HUES48 (cell line): ENCODE measurements at regions not wholly inside any gene's neighbourhood (a gene's known extent, or its start where the extent isn't known, plus 50 kb on each side); places are given as distances from the start of the nearest gene placed in this dataset.

Experiments
- H3K27ac ChIP-seq: one replicate; pipeline ENCODE4 v1.7.0; 2013; ENCODE audit warnings: low read depth, low read length, inconsistent platforms
- H3K27me3 ChIP-seq: 2 replicates; pipeline ENCODE4 v1.6.1; 2013; ENCODE audit warnings: mild to moderate bottlenecking, low read length; ENCODE audit not compliant: control insufficient read depth, insufficient read depth
- H3K36me3 ChIP-seq: 2 replicates; pipeline ENCODE4 v1.6.1; 2013; ENCODE audit warnings: low read length; ENCODE audit not compliant: control insufficient read depth, insufficient read depth
- H3K4me1 ChIP-seq: 2 replicates; pipeline ENCODE4 v1.6.1; 2013; ENCODE audit warnings: mild to moderate bottlenecking, low read length; ENCODE audit not compliant: control insufficient read depth, insufficient read depth
- H3K4me3 ChIP-seq: 2 replicates; pipeline ENCODE4 v1.5.1; 2013; ENCODE audit warnings: mild to moderate bottlenecking, low read depth, low read length
- H3K9ac ChIP-seq: 2 replicates; pipeline ENCODE4 v1.6.1; 2013; ENCODE audit warnings: mild to moderate bottlenecking, low read depth, low read length, moderate library complexity
- H3K9me3 ChIP-seq: 2 replicates; pipeline ENCODE4 v1.6.1; 2013; ENCODE audit warnings: low read length; ENCODE audit not compliant: control insufficient read depth, insufficient read depth

- Histone ChIP-seq H3K27ac (no peak overlapping the region), H3K36me3 (no peaks in the 10 kb centered on the region), H3K4me3 (no peak overlapping the region), H3K9me3 (no peaks in the 10 kb centered on the region), H3K4me1 (0 out of 2 replicates have a peak, but pooled peaks cover 5% of the 10 kb centered on the region), H3K9ac (no peak overlapping the region), H3K27me3 (no peaks in the 10 kb centered on the region)
These were observed 451.6 kb downstream of the NUF2 start for GRCh38 chr1:163773396-163773795.

GRCh38 chr1:163774401-163774945, 452.7 kb downstream of the NUF2 start:
- H3K27me3 ChIP-seq = no peaks in the 10 kb centered on the region
- no peaks in the 10 kb centered on the region for H3K36me3 ChIP-seq
- H3K4me3 ChIP-seq = no peak overlapping the region
- no peak overlapping the region for H3K9ac ChIP-seq
- no peaks in the 10 kb centered on the region for H3K9me3 ChIP-seq
- 0 out of 2 replicates have a peak, but pooled peaks cover 5% of the 10 kb centered on the region for H3K4me1 ChIP-seq
- no peak overlapping the region for H3K27ac ChIP-seq

- Histone ChIP-seq H3K9me3 (no peaks in the 10 kb centered on the region), H3K27ac (no peak overlapping the region), H3K4me3 (no peak overlapping the region), H3K36me3 (no peaks in the 10 kb centered on the region), H3K4me1 (0 out of 2 replicates have a peak, but pooled peaks cover 5% of the 10 kb centered on the region), H3K9ac (no peak overlapping the region), H3K27me3 (no peaks in the 10 kb centered on the region)
These were observed 453.3 kb downstream of the NUF2 start for GRCh38 chr1:163774978-163775620.

DNA sequence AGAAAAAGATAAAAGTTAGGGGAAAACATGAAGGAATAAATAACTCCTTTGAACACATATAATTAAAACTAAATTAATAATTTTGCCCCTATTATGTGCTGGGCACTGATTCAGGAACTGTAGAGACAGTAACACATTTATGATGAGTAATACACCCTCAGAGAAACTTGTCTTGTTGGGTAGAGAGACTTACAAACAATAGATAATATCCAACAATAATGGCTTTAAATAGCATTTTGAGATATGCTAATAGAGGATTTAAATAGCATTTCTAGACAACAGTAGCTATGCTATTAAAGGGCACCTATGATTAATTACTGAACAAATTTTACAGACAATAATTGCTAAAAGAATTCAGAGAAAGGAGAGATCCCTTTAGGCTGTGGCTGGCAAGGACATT, 455.5 kb downstream of the NUF2 start:
- peaks cover 10% of the 10 kb centered on the region for H3K9me3 ChIP-seq
- no peak overlapping the region for H3K27ac ChIP-seq
- H3K4me3 ChIP-seq = no peak overlapping the region
- no peak overlapping the region for H3K9ac ChIP-seq
- no peaks in the 10 kb centered on the region for H3K27me3 ChIP-seq
- H3K36me3 ChIP-seq = no peaks in the 10 kb centered on the region
- H3K4me1 ChIP-seq = 0 out of 2 replicates have a peak, but pooled peaks cover 5% of the 10 kb centered on the region

- Histone ChIP-seq H3K4me3 (no peak overlapping the region), H3K27me3 (no peaks in the 10 kb centered on the region), H3K9ac (no peak overlapping the region), H3K27ac (no peak overlapping the region), H3K9me3 (peaks cover 10% of the 10 kb centered on the region), H3K4me1 (no peaks in the 10 kb centered on the region), H3K36me3 (no peaks in the 10 kb centered on the region)
These were observed 459.4 kb downstream of the NUF2 start for GRCh38 chr1:163781146-163781545.

- H3K9ac ChIP-seq = no peak overlapping the region
These were observed 464.2 kb downstream of the NUF2 start for GRCh38 chr1:163785868-163786405.

GRCh38 chr1:163789911-163790310, 468.2 kb downstream of the NUF2 start:
- Histone ChIP-seq H3K27ac (no peak overlapping the region), H3K4me1 (no peaks in the 10 kb centered on the region), H3K27me3 (no peaks in the 10 kb centered on the region), H3K4me3 (no peak overlapping the region), H3K9me3 (no peaks in the 10 kb centered on the region), H3K36me3 (no peaks in the 10 kb centered on the region), H3K9ac (no peak overlapping the region)

More at GRCh38 chr1:163785868-163786405, 464.2 kb downstream of the NUF2 start:
- no peaks in the 10 kb centered on the region for H3K4me1 ChIP-seq
- no peaks in the 10 kb centered on the region for H3K27me3 ChIP-seq
- H3K27ac ChIP-seq = no peak overlapping the region
- H3K4me3 ChIP-seq = no peak overlapping the region
- H3K36me3 ChIP-seq = no peaks in the 10 kb centered on the region
- H3K9me3 ChIP-seq = peaks cover 5% of the 10 kb centered on the region; the same call in 1 of the 2 replicates

GRCh38 chr1:163794551-163794950, 472.8 kb downstream of the NUF2 start:
- H3K9ac ChIP-seq = no peak overlapping the region
- H3K4me3 ChIP-seq = no peak overlapping the region
- no peaks in the 10 kb centered on the region for H3K27me3 ChIP-seq
- H3K27ac ChIP-seq = no peak overlapping the region
- peaks cover 7% of the 10 kb centered on the region; the same call in 1 of the 2 replicates for H3K4me1 ChIP-seq
- no peaks in the 10 kb centered on the region for H3K36me3 ChIP-seq
- H3K9me3 ChIP-seq = peaks cover 12% of the 10 kb centered on the region

- Histone ChIP-seq H3K4me3 (no peak overlapping the region), H3K36me3 (no peaks in the 10 kb centered on the region), H3K9ac (no peak overlapping the region), H3K9me3 (peaks cover 12% of the 10 kb centered on the region), H3K27ac (no peak overlapping the region), H3K4me1 (peaks cover 18% of the 10 kb centered on the region), H3K27me3 (no peaks in the 10 kb centered on the region)
These were observed 474.7 kb downstream of the NUF2 start for GRCh38 chr1:163796394-163796821.

GRCh38 chr1:163797816-163798215, 476.1 kb downstream of the NUF2 start:
- Histone ChIP-seq H3K9ac (no peak overlapping the region), H3K36me3 (no peaks in the 10 kb centered on the region), H3K4me1 (peaks cover 18% of the 10 kb centered on the region), H3K27me3 (no peaks in the 10 kb centered on the region), H3K27ac (no peak overlapping the region), H3K4me3 (no peak overlapping the region), H3K9me3 (peaks cover 12% of the 10 kb centered on the region)

- Histone ChIP-seq H3K4me1 (peaks cover 18% of the 10 kb centered on the region), H3K4me3 (no peak overlapping the region), H3K9ac (no peak overlapping the region), H3K27me3 (no peaks in the 10 kb centered on the region), H3K9me3 (peaks cover 12% of the 10 kb centered on the region), H3K36me3 (no peaks in the 10 kb centered on the region), H3K27ac (no peak overlapping the region)
These were observed 477.5 kb downstream of the NUF2 start for GRCh38 chr1:163799190-163799805.
